SJCRH30 (cell line): ENCODE measurements at regions not wholly inside any gene's neighbourhood (a gene's known extent, or its start where the extent isn't known, plus 50 kb on each side); places are given as distances from the start of the nearest gene placed in this dataset.

Experiments
- DNase-seq, 2 experiments: peaks; one replicate each; pipeline ENCODE4 v3.0.0-alpha.2; 2015 to 2020
- H3K27ac ChIP-seq: fragments of 250-450 bp; sonication (Bioruptor Pico); 2 replicates; pipeline ENCODE4 v1.5.1; 2020; ENCODE audit warnings: mild to moderate bottlenecking, moderate library complexity
- H3K27me3 ChIP-seq: fragments of 250-450 bp; sonication (Bioruptor Pico); 2 replicates; pipeline ENCODE4 v1.5.1; 2020; ENCODE audit warnings: mild to moderate bottlenecking, moderate library complexity
- H3K36me3 ChIP-seq: fragments of 250-450 bp; sonication (Bioruptor Pico); 2 replicates; pipeline ENCODE4 v1.5.1; 2020; ENCODE audit warnings: mild to moderate bottlenecking, moderate library complexity
- H3K4me1 ChIP-seq: fragments of 250-450 bp; sonication (Bioruptor Pico); 2 replicates; pipeline ENCODE4 v1.5.1; 2020; ENCODE audit warnings: mild to moderate bottlenecking, moderate library complexity
- H3K4me3 ChIP-seq: fragments of 250-450 bp; sonication (Bioruptor Pico); 2 replicates; pipeline ENCODE4 v1.5.1; 2020; ENCODE audit warnings: mild to moderate bottlenecking, moderate library complexity
- H3K9me3 ChIP-seq: fragments of 250-450 bp; sonication (Bioruptor Pico); replicated peaks from 2 replicates; pipeline ENCODE4 v1.5.1; 2020; ENCODE audit warnings: mild to moderate bottlenecking, moderate library complexity

DNA sequence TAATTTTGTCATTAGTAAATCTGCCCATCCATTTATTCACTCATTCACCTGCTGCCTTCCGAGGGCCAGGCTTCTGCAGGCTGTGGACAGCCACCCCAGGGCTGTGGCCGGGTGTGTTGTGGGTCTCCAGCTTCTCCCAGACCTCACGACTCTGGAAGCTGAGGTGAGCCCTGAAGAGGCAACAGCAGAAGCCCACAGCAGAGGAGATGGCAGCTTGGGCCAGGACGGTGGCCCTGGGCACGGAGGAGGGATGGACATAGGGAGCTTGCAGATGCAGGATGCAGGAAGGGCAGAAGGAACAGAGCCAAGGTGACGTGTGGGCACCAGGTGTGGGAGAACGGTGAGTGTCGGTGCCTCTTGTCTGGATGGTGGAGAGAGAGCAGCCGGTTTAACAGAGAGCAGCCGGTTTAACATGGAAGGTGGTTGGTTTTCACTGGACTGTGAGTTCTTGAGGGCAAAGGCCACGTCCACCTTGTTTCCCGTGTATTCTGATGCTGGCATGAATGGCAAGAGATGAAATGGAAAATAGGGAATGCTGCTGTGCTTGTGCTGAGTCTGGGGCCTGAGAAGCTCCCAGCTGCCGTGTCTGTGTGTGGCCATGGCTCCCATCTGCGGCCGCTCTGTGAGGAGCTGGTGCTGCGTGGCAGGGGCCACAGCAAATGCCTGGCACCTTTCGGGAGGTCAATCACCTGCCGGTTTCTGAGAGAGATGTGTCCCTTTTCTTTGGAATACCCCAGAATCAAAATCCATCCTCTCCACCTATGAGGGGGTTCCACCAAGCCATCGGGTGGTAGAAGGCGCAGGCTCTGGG, 669.9 kb downstream of the BRD1 start:
- no peak overlapping the region for H3K4me3 ChIP-seq
- DNase-seq = no peak
- H3K27me3 ChIP-seq = peaks cover 37% of the 10 kb centered on the region
- no peak overlapping the region for H3K27ac ChIP-seq
- H3K36me3 ChIP-seq = no peaks in the 10 kb centered on the region
- H3K9me3 ChIP-seq = no peaks in the 10 kb centered on the region
- no peaks in the 10 kb centered on the region for H3K4me1 ChIP-seq

- Histone ChIP-seq H3K27ac (no peak overlapping the region), H3K27me3 (peaks cover 39% of the 10 kb centered on the region), H3K9me3 (no peaks in the 10 kb centered on the region), H3K36me3 (no peaks in the 10 kb centered on the region), H3K4me1 (no peaks in the 10 kb centered on the region), H3K4me3 (no peak overlapping the region)
- DNase-seq = peak in 1 of 2 experiments; percentile 35
Observed at GRCh38 chr22:49156662-49157285, 670.9 kb downstream of the BRD1 start.

GRCh38 chr22:49155770-49156580, 671.7 kb downstream of the BRD1 start:
- Histone ChIP-seq H3K36me3 (no peaks in the 10 kb centered on the region), H3K27ac (no peak overlapping the region), H3K27me3 (peaks cover 40% of the 10 kb centered on the region), H3K4me3 (no peak overlapping the region), H3K9me3 (no peaks in the 10 kb centered on the region), H3K4me1 (no peaks in the 10 kb centered on the region)
- no peak for DNase-seq

- no peak for DNase-seq
- H3K4me3 ChIP-seq = no peak overlapping the region
- peaks cover 45% of the 10 kb centered on the region for H3K27me3 ChIP-seq
- no peak overlapping the region for H3K27ac ChIP-seq
- H3K9me3 ChIP-seq = no peaks in the 10 kb centered on the region
- H3K4me1 ChIP-seq = no peaks in the 10 kb centered on the region
- no peaks in the 10 kb centered on the region for H3K36me3 ChIP-seq
Observed at GRCh38 chr22:49155039-49155769, 672.5 kb downstream of the BRD1 start.

DNA sequence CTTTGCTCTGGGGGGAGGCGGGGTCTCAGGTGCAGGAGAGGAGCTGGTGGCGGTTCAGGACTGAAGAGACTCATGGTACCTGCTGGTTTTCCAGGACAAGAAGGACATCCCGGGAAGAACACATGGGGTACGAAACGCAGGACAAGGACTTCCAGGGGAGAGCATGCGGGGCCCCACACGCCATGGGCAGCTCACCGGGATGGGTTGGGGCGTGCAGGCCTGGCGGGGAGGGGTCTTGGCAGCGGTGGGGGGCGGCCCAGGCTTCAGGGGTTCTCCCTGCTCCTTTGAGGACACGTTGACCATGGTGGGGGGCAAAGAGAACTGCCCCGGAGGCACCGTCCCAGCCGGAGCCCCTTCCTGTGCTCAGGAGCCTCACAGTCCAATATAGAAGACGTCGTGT, 673.2 kb downstream of the BRD1 start:
- H3K9me3 ChIP-seq = no peaks in the 10 kb centered on the region
- DNase-seq = no peak
- no peaks in the 10 kb centered on the region for H3K36me3 ChIP-seq
- H3K4me1 ChIP-seq = no peaks in the 10 kb centered on the region
- peaks cover 49% of the 10 kb centered on the region for H3K27me3 ChIP-seq
- H3K27ac ChIP-seq = no peak overlapping the region
- no peak overlapping the region for H3K4me3 ChIP-seq

GRCh38 chr22:49153921-49154320, 673.8 kb downstream of the BRD1 start:
- H3K27ac ChIP-seq = no peak overlapping the region
- H3K27me3 ChIP-seq = peaks cover 44% of the 10 kb centered on the region
- H3K4me1 ChIP-seq = no peaks in the 10 kb centered on the region
- H3K4me3 ChIP-seq = no peak overlapping the region
- no peak for DNase-seq
- no peaks in the 10 kb centered on the region for H3K9me3 ChIP-seq
- no peaks in the 10 kb centered on the region for H3K36me3 ChIP-seq

DNA sequence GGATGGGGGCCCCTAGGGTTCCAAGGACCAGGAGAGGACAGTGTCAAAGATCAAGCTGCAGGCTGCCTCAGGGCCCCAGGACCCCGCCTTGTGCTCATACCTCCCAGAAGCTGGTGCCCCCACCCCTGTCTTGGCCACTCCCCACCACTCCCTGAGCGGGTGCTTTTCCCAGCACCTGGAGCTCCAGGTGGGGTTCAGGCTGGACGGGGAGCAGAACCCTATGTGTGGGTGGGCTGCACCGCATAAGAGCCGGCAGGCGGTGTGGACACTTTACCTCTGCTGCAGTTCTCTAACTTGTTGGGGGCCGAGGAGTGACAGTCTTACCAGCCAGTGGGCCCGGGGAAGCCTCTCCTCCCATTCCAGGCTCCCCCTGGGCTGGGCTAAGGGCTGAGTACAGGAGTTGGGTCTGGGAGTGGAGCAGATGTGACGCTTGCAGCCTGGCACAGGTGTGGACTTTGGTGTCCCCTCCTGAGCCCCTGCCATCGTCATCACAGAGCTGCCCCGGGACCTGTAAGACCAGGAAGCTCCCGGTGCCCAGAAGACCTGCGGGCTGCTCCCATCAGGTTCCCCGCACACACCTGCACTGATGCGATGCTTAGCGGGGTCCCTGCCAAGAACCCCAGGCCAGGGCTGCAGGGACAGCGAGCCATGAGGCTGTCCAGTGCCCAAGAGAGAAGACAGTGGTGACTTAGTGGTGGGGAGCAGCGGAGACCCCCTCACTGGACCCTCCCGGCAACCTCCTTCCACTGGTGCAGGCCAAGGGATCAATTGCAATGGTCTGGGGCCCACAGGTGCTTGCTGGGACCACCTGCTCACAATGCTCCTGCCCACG, 674.5 kb downstream of the BRD1 start:
- peaks cover 44% of the 10 kb centered on the region for H3K27me3 ChIP-seq
- H3K4me3 ChIP-seq = no peak overlapping the region
- no peaks in the 10 kb centered on the region for H3K9me3 ChIP-seq
- DNase-seq = no peak
- no peak overlapping the region for H3K27ac ChIP-seq
- H3K36me3 ChIP-seq = no peaks in the 10 kb centered on the region
- H3K4me1 ChIP-seq = no peaks in the 10 kb centered on the region

- no peaks in the 10 kb centered on the region for H3K9me3 ChIP-seq
Observed at GRCh38 chr22:49152127-49152938, 675.3 kb downstream of the BRD1 start.

GRCh38 chr22:49151256-49152126, 676.2 kb downstream of the BRD1 start:
- Histone ChIP-seq H3K27me3 (peaks cover 61% of the 10 kb centered on the region), H3K9me3 (no peaks in the 10 kb centered on the region), H3K27ac (no peak overlapping the region), H3K36me3 (no peaks in the 10 kb centered on the region), H3K4me3 (no peak overlapping the region), H3K4me1 (no peaks in the 10 kb centered on the region)
- DNase-seq = no peak

More at GRCh38 chr22:49152127-49152938, 675.3 kb downstream of the BRD1 start:
- peak in 1 of 2 experiments; percentile 10 for DNase-seq
- peaks cover 52% of the 10 kb centered on the region for H3K27me3 ChIP-seq
- H3K4me3 ChIP-seq = no peak overlapping the region
- H3K36me3 ChIP-seq = no peaks in the 10 kb centered on the region
- no peak overlapping the region for H3K27ac ChIP-seq
- no peaks in the 10 kb centered on the region for H3K4me1 ChIP-seq

DNA sequence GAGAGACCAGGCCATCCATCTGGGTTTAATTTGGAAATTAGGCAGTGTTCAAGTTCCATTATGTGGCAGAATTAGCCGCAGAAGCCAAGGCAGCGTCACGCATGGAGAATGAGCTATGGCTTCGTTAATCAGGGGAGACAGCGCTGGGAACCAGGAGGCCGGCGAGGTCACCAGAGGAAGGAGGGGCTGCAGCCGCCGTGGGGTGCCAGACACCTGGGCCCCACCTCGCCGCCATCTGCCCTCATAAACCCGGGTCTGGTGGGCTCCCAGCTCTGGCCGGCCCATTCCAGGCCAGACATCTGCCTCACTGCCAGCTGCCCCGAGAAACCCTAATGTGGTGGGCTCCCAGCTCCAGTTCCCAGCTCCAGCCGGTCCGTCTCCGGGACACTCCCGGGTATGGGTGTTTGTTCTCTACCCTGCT, 676.9 kb downstream of the BRD1 start:
- no peak for DNase-seq
- peaks cover 61% of the 10 kb centered on the region for H3K27me3 ChIP-seq
- no peaks in the 10 kb centered on the region for H3K9me3 ChIP-seq
- H3K27ac ChIP-seq = no peak overlapping the region
- no peak overlapping the region for H3K4me3 ChIP-seq
- no peaks in the 10 kb centered on the region for H3K36me3 ChIP-seq
- H3K4me1 ChIP-seq = no peaks in the 10 kb centered on the region

DNA sequence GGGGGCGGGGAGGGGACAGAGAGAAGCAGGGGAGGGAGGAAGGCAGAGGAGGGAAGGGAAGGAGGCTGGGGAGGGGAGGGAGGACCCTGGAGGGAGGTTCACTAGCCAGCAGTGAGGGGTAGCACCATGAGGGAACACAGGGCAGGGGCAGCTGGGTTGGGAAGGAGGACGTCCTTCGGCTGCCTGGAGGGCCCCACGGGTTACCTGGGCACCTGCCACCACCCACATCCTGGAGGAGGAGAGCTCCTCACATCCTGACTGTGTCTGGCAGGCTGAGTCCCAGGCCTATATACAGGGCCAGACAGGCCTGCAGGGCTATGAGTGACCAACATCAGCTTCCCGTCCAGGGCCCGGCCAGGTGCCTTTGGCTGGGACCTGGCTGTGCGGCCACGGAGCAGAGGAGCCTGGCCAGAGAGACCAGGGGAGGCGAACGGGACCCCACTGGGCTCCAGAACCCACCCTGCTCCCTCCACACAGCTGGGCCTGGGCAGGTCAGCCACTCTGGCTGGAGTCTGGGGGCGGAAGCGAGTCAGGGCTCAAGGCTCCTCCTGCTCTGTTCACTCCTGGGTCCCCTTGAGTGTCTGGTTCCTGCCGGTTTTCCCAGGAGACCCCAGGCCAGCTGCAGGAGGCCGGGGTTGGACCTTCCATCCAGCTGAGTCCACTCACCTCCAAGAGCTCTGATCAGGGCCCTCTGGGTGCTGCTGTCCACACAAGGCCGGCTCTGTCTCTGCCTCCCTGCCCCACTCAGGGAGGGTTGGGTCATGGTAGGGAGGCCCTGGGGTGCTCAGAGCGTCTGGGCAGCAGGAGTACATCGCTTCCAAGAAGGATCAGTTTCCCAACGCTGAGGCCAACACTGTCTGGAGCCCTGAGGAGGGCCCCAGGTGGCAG, 677.7 kb downstream of the BRD1 start:
- Histone ChIP-seq H3K9me3 (no peaks in the 10 kb centered on the region), H3K36me3 (no peaks in the 10 kb centered on the region), H3K4me1 (no peaks in the 10 kb centered on the region), H3K4me3 (no peak overlapping the region), H3K27me3 (peaks cover 58% of the 10 kb centered on the region), H3K27ac (no peak overlapping the region)
- DNase-seq = no peak
